HepG2 (cell line): ENCODE measurements at regions not wholly inside any gene's neighbourhood (a gene's known extent, or its start where the extent isn't known, plus 50 kb on each side); places are given as distances from the start of the nearest gene placed in this dataset.

Source experiments
- EP300 ChIP-seq, 3 experiments: sonication (generic) in 1 of 3; formaldehyde crosslinking in 1 of 3; IDR thresholded peaks; 2 replicates each; pipeline versions ENCODE4 v1.5.1 to v1.6.1; 2011 to 2020; ENCODE audit warnings: low read depth in 2 of 3, low read length in 2 of 3, borderline replicate concordance in 1 of 3, improper control_type of control experiment in 1 of 3, mild to moderate bottlenecking in 1 of 3, missing genetic modification reagents in 1 of 3, moderate library complexity in 1 of 3
- ETV6 ChIP-seq: sonication (generic); formaldehyde crosslinking; conservative IDR thresholded peaks from 2 replicates; pipeline ENCODE4 v1.4.0; 2020; ENCODE audit warnings: missing genetic modification reagents
- MYC ChIP-seq: sonication (generic); formaldehyde crosslinking; IDR thresholded peaks from 2 replicates; pipeline ENCODE4 v1.9.0; 2021; ENCODE audit warnings: missing genetic modification reagents, borderline replicate concordance
- SMC3 ChIP-seq: IDR thresholded peaks from 2 replicates; pipeline ENCODE4 v1.6.1; 2011; ENCODE audit warnings: low read length, improper control_type of control experiment

DNA sequence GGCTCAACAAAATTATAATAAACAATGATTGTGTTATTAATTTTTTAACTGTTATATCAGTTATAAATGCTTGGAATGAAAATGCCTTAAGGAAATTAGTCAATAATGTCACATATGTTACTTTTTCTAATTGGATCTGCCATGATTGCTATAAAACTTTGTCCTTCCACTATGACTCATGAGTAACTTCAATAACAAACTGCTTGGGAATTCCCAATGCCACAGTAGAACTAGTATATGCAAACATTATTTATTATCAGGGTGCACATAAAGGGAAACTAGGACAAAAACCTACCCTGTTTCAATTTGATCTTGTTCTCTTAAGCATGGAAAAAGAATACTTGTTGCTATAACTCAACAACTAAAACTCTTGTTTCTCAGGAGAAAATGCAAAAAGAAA lies 59.1 kb upstream of the PDC start:
- TF ChIP-seq SMC3 (no peak), MYC (CRISPR knock-in tag) (no peak), ETV6 (CRISPR knock-in tag) (no peak), EP300 (IDR thresholded peaks at IDR 0.05; ENCODE audit: low read depth in 2 of 2, low read length in 2 of 2) (no peak), EP300 (CRISPR knock-in tag; IDR thresholded peaks at IDR 0.05; ENCODE audit: borderline replicate concordance) (no peak)
